Progenitor cell of endocrine pancreas (in vitro differentiated cells): ENCODE measurements at regions not wholly inside any gene's neighbourhood (a gene's known extent, or its start where the extent isn't known, plus 50 kb on each side); places are given as distances from the start of the nearest gene placed in this dataset.

Source experiments
- DNase-seq: peaks from one replicate; pipeline ENCODE4 v3.0.0; 2021; ENCODE audit warnings: low spot score; ENCODE audit not compliant: unreplicated experiment
- H3K27ac Mint-ChIP-seq: 2 replicates; pipeline ENCODE4 v1.8.0; 2021; ENCODE audit warnings: mild to moderate bottlenecking, moderate library complexity, mixed read lengths
- H3K27me3 Mint-ChIP-seq: 2 replicates; pipeline ENCODE4 v1.8.0; 2021; ENCODE audit warnings: mixed read lengths
- H3K36me3 Mint-ChIP-seq: 2 replicates; pipeline ENCODE4 v1.8.0; 2022; ENCODE audit warnings: mixed read lengths; ENCODE audit not compliant: insufficient read depth
- H3K4me1 Mint-ChIP-seq: 2 replicates; pipeline ENCODE4 v1.8.0; 2021; ENCODE audit warnings: low read depth, mixed read lengths
- H3K4me3 Mint-ChIP-seq: 2 replicates; pipeline ENCODE4 v1.8.0; 2021; ENCODE audit warnings: low read depth, mild to moderate bottlenecking, moderate library complexity, mixed read lengths
- H3K9me3 Mint-ChIP-seq: 2 replicates; pipeline ENCODE4 v1.8.0; 2021; ENCODE audit warnings: low read depth, mixed read lengths
- CTCF ChIP-seq: fragments of 200-600 bp; sonication (generic); IDR thresholded peaks from one replicate; pipeline ENCODE4 v1.5.0; 2021; ENCODE audit warnings: antibody characterized with exemption, mild to moderate bottlenecking; ENCODE audit not compliant: unreplicated experiment

GRCh38 chr6:141851063-141851462 lies 281.7 kb upstream of the GJE1 start:
- H3K4me1 Mint-ChIP-seq, result no peaks in the 10 kb centered on the region

DNA sequence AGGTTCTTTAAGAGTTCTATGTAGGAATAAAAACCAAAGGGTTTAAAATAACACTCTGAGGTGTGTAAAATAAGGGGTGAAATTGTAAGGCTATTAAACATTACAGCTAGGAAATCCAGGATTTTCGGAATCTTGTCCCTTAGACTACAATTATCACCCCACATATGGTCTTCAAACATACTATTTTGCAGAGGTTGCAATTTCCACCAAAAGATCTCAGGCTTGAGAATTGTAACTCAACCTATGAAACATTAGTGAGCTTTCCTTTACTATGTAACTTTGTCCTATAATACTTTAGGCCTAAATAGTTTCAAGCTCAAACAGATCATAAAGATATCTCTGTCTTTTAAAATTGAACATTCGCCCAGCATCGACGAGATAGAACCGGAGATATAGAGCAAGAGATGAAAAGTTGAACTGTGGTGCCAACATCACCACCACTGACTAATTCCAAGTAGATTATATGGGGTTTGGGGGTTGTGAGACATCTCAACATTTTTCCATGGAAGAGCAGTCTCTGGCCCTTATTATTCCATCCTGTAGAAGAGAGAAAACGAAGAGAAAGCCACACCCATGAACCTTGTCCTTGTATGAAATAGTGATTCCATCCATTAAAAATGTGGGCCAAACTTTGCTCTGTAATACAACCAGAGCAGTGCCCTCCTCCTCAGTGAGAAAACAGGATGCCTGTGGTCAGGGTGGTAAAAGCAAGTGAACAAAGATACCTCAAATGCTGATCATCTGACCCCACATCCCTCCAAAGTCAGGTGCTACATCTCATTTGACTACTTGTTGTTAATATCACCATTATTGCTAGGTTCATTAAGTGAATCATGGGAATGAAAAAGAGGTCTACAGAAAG lies 284.5 kb upstream of the GJE1 start:
- Mint-ChIP-seq H3K9me3 (no peaks in the 10 kb centered on the region), H3K4me1 (no peaks in the 10 kb centered on the region), H3K36me3 (no peaks in the 10 kb centered on the region), H3K4me3 (no peak overlapping the region), H3K27ac (no peak overlapping the region), H3K27me3 (no peaks in the 10 kb centered on the region)
- no peak for TF ChIP-seq CTCF
- DNase-seq, result no peak

More at GRCh38 chr6:141851063-141851462, 281.7 kb upstream of the GJE1 start:
- no peak overlapping the region for H3K4me3 Mint-ChIP-seq
- H3K9me3 Mint-ChIP-seq, result no peaks in the 10 kb centered on the region
- TF ChIP-seq CTCF, result no peak
- no peak for DNase-seq
- no peaks in the 10 kb centered on the region for H3K27me3 Mint-ChIP-seq
- H3K36me3 Mint-ChIP-seq, result no peaks in the 10 kb centered on the region
- H3K27ac Mint-ChIP-seq, result no peak overlapping the region

DNA sequence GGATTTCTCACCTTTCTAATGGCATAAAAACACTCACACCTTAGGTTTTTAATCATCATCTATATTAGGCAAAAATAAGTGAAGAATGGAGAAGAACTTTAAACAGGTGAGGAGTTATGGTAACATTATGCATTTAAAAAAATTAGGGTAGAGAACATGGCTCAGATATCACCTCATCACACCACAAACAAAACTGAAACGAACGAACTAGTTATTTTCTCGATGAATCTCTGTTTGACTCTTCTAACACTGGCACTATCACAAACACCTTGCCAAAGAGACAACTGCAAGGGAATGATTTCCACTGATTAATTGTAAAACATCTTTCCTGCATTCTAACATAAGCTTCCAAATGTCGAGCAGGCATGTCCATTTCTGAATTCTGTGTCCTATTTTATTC lies 286.1 kb upstream of the GJE1 start:
- DNase-seq, result no peak
- TF ChIP-seq CTCF, result no peak
- no peak overlapping the region for H3K4me3 Mint-ChIP-seq
- H3K27me3 Mint-ChIP-seq, result no peaks in the 10 kb centered on the region
- no peaks in the 10 kb centered on the region for H3K4me1 Mint-ChIP-seq
- no peak overlapping the region for H3K27ac Mint-ChIP-seq
- no peaks in the 10 kb centered on the region for H3K9me3 Mint-ChIP-seq
- H3K36me3 Mint-ChIP-seq, result no peaks in the 10 kb centered on the region

DNA sequence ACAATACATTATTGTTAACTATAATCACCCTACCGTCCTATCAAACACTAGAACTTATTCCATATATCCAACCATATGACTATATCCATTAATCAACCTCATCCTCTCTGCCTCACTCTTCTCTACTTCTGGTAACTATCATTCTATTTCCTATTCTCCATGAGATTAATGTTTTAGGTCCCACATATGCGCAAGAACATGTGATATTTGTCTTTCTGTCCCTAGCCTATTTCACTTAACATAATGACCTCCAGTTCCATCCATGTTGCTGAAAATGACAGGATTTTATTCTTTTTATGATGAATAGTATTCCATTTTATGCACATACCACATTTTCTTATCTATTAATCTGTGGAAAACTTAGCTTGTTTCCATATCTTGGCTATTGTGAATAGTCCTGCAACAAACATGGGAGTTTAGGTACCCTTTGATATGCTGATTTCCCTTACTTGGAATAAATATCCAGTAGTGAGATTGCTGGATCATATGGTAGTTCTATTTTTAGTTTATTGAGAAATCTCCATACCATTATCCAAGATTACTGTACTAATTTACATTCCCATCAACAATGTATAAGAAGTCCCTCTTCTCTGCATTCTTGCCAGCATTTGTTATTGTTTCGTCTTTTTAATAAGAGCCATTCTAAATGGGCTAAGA lies 289.4 kb upstream of the GJE1 start:
- Mint-ChIP-seq H3K36me3 (no peaks in the 10 kb centered on the region), H3K27ac (no peak overlapping the region), H3K9me3 (no peaks in the 10 kb centered on the region), H3K27me3 (no peaks in the 10 kb centered on the region), H3K4me1 (no peaks in the 10 kb centered on the region), H3K4me3 (no peak overlapping the region)
- no peak for DNase-seq
- no peak for TF ChIP-seq CTCF

- no peak for DNase-seq
- no peak overlapping the region for H3K27ac Mint-ChIP-seq
- H3K27me3 Mint-ChIP-seq, result no peaks in the 10 kb centered on the region
- H3K4me3 Mint-ChIP-seq, result no peak overlapping the region
- no peak for TF ChIP-seq CTCF
- H3K9me3 Mint-ChIP-seq, result peaks cover 3% of the 10 kb centered on the region
- H3K4me1 Mint-ChIP-seq, result peaks cover 17% of the 10 kb centered on the region
- no peaks in the 10 kb centered on the region for H3K36me3 Mint-ChIP-seq
Measured at GRCh38 chr6:141833001-141833655, 299.6 kb upstream of the GJE1 start.
